NCI-H226 (cell line): ENCODE measurements at regions not wholly inside any gene's neighbourhood (a gene's known extent, or its start where the extent isn't known, plus 50 kb on each side); places are given as distances from the start of the nearest gene placed in this dataset.

Experiments
- DNase-seq: peaks from one replicate; pipeline ENCODE4 v3.0.0-alpha.2; 2015

DNA sequence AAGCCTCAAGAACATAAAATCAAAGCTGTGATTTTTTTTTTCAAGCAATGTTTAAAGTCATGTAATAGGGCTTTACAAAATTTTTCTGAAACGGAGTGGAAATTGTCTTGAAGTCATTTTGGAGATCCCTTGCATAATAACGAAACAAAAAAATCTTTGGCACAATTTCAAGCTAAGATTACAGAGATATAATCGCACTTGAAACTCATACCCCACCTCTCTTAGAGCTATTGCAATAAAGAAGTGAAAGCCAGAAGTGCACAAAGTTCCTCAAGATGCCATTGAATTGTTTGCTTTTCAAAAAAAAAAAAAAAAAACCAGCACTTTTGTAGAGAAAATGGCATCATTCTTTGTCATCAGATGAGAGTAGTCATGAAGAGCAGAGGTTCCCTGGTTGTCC, 152.3 kb downstream of the PAX3 start:
- no peak for DNase-seq

DNA sequence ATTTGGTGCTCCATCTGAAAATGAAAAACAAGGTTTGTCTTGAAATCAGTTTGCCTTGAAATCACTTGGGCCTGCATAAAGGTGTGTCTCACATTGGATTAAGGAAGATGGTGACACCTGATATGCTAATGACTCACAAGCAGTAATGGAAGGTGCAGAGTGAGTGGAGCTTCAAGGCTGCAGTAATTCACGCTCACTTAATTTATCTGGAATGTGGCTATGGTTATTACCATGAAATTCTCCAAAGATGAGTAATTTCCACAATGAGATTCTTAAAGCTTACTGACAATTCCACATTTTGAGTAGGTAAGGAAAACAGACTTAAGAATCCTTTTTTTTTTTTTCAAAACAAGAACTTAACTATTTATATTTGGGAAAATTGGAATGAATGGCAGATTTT, 156.8 kb downstream of the PAX3 start:
- peak; percentile 87 for DNase-seq

DNA sequence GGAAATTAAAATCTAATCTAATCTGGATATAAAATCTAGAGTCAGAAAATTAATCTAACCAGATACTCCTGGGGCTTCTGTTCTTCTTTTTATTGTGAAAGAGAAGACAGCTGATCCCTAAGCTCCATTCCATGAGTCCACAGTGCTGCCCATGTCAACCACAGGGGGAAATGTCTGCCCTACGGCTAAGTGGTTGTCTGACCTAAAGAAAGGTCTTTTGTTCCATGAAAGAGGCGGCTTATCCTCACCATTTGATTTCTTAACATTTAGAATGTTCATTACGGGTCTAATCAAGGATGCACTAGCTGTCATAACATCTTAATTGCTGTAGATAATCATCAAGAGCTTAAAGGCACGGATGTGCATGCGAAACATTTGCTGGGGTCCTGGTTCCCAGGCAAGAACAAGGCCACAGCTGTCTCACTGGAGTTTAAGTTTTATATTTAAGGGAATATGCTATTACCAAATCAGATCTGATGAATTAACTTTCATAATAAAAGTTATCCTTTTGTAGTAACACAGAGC, 162.6 kb downstream of the PAX3 start:
- DNase-seq = no peak

DNA sequence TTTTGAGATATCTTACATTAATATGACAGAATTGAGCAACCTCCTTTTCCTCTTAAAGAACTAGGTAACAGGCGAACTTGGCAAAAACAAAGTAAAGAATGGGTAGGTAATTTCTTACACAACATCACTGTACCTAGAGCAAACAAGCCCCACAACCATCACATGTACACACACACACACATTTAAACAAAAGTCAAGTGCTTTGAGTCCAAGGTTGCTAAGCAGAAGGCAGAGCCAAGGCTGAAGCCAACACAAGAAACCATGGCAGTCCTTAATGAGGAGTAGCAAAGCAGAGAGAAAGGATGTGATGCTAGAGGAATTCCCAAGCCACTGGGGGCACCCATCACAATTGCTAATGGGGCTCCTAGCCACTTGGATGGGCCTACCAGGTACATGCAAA, 164.1 kb downstream of the PAX3 start:
- DNase-seq = no peak

DNA sequence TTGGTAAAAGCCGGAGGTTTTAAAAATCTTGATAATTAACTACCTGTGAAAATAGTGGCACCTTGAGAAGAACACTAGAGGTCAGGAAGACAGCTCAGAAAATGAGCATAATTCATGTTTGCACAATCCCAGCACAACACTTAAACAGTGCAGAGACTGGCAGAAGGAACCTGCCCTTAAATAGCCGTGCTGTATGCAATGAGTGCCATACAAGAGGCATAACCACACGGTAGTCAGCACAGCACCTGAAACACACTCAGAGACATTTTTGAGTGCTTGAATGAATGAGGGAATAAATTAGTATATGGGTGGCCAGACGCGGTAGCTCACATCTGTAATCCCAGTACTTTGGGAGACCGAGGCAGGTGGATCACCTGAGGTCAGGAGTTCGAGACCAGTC, 164.9 kb downstream of the PAX3 start:
- no peak for DNase-seq

DNA sequence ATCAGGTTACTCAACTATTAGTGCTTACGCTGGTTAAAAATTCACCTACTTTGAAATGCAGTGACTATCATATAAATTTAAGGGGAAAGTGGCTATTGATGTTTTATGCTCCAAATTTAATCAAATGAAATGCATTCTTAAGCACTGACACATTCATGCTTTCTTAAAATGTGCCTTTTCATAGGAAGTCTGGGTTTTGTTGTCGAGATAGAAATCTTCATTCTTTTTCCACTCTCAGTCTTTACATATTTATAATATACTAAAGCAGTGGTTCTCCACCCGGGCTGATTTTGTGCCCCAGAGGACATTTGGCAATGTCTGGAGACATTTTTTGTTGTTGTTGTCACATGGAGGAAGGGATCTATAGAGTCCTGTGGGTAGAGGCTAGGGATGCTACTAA, 167.9 kb downstream of the PAX3 start:
- no peak for DNase-seq

DNA sequence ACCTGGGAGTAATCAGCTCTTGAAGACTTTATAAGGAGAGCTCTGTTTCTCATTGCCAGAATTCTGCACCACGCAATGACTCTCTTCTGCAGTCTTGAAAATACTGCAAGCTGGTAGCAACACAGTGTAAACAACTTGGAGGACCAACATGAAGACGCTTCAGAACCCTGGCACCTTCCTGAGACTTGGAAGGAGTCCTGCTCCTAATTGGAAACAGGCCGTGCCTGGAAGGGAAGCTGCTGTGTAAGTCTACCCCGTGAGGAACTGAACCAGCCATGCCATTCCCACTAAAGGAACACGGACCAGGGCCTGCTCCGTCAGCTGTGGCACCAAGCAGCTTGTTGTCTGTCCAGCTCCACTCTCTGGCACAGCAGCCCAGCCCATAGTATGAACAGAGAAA, 171.1 kb downstream of the PAX3 start:
- no peak for DNase-seq

DNA sequence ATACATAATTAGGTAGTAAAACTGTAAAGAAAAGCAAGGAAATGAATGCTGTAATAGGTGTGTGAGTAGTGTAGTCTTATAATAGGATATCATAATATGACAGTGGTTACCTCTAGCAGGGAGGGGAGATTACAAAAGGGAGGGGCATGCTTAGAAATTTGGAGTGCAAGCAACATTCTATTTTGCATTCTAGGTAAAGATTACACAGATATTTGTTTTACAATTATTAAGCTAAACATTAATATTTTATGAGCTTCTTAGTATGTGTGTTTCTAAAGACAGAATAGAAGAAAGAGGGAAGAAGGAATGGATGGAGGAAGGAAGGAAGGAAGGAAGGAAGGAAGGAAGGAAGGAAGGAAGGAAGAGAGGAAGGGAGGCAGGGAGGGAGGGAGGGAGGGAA, 177.9 kb downstream of the PAX3 start:
- DNase-seq = no peak

DNA sequence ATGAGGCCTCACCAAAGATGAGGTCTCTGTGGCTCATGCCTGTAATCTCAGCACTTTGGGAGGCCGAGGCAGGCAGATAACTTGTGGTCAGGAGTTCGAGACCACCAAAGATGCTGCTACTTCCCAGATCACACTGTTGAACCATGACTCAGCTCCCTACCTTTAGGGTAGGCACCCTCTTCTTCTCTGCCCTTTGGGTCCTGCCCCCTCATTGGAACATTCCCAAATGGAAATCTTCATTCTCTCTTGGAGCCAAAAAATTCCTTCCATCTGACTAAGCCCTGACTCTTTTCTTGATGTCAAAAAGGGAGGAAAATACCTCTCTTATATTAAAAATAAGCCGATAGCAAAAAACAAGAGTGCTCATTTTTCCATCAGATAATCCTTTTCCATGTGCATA, 183.5 kb downstream of the PAX3 start:
- DNase-seq = peak; percentile 95

DNA sequence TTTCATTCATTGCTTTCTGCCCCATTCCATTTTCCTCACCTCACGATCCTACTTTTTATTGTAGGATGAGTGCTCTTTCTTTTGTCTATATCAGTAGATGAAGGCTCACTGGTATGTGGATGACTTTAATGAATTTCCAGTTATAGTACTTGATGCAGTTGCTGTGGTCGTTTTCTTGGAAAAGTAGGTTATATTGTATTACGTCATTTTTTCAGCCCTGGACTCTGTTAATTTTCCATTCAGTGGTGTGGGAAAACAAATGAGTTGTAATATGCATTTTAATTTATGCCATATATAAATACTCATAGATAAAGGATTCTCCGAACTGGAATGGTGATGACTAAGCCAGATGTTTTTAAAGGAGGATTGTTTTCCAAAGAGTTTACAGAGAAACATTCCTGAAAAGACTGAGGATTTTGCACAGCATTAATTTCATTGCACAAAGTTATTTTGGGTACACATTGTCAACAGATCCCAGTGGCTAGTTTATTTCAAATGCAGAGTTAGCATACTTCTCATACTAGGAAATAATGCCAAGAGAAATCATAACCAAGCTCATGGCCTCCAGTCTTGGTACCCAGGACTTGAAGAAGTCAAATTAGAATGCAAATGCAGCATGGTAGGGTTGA, 189.7 kb downstream of the PAX3 start:
- no peak for DNase-seq

DNA sequence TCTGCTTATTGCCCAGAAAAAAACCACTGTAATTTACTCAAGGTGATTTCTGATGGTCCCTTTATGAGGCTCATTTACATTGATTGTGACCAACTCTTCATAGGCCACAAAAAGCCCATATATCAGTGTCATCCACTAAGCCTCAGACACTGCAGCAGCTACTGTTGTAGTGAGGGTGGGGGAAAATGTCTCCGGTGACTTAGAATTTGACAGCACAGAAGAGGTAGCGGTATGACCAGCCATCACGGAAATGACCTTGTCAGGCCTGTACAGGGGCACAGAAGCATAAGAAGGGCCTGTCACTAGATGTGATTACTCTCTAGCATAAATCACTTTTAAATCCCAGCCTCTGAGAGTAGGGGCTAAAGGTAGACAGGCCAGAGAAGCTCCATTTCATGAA, 190.3 kb downstream of the PAX3 start:
- no peak for DNase-seq

DNA sequence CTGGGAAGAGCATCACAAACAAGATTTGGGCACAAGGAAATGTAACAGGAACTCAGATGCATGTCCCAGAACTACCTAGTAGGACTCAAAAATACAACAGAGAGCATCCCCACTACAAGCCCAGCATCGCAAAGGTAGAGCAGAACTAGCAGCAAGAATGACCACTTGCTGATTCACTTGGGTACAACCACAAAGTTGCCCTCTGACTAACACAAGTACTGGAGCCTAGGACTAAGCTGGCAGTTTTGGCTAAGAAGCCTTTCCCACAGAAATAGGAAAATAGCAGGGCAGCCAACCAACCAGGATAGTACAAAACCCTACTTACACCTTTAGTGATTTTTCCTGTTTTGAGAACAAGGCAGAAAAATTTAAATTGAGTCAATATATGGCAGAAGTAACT, 193.8 kb downstream of the PAX3 start:
- DNase-seq = peak; percentile 52

DNA sequence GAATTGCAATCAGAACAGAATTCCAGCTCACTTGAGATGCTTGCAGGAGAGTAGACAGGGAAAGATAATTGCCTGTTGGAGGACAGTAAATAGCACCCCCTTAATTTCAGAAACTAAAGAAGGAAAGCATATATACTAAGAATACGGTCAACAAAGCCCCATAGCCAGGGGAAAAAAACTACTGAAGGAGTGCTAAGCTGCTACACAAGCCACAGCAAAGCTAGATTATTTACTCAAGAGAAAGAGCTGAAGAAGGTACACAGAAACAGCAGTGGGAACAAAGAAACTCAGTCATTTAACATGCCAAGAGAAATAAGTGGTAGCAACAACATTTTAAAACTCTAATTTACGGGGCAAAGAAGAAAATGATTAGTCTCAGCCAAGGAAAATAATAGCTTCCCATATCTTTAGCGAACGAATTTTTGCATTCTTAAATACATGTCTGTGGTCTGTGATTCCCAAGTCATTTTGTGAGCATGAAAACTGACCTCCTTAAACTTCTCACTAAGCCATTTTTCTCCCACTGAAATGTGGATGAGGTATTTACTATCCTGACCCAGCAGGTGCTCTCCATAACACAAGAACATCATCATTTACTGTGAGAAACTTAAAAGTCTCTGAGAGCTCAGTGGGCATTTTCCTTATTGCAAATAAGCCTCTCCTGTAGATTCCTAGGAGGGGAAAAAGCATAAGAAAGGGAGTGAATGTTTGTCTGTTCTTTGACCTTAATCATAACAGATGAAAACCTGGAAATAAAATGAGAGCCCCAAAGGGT, 196.0 kb downstream of the PAX3 start:
- DNase-seq = no peak

DNA sequence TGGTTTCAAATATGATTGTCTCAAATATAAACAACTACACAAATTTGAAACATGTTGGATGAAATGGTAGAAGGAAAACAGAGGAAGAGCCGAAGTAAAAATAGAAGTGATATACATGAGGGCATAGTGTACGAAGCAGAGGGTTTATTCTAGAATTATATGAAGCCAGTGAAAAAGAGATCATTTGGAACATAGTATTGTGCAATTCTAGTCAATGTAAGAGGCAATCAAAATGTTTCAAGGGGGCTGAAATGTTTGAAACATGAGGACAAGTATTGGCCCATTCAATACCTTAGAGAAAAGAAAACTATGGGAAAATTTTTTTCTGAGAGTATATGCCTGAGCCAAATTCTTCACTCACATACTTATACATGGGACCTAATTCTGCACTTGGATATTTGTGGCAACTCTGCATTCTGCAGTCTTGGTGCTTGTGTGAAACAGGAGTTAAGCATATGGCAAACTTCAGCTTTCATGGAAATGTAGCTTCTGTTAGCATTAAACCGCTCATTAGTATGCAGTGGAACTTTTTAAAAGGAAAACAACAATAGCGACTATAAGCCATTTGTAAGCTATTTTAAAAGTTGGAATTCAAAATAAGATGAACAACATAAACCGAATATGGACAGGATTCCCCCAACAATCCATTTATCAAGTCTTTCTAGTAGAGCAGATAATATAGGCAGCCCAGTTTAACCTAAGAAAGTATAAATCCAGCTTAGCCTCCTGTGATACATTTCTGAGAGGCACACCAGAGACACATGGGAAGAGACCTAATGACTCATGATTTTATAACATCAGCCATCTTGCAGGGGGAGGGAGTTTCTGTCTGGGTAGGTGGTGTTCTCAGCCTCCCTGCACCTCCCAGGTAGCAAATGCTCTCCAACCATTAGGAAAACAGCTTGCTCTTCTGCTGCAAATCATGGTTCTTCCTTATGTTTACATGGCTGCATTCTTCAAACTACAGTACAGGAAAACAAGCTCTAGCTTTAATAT, 197.8 kb downstream of the PAX3 start:
- DNase-seq = peak; percentile 17

DNA sequence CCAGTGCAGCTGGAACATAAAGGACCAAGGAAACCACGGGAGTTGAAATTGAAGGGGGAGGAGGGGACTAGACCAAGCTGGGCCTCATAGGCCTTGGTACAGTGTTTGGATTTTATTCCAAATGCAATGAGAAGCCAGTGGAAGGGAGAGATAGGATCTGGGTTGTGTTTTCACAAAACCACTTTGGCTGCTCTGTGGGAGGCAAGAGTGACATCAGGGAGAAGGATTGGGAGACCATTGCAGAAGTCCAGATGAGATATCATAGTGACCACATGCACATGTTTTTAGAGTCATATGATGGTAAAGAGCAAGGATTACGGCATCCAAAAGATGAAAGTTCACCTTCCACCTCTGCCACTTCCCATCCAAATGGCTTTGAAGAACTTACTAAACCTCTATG, 210.2 kb downstream of the PAX3 start:
- peak; percentile 82 for DNase-seq

DNA sequence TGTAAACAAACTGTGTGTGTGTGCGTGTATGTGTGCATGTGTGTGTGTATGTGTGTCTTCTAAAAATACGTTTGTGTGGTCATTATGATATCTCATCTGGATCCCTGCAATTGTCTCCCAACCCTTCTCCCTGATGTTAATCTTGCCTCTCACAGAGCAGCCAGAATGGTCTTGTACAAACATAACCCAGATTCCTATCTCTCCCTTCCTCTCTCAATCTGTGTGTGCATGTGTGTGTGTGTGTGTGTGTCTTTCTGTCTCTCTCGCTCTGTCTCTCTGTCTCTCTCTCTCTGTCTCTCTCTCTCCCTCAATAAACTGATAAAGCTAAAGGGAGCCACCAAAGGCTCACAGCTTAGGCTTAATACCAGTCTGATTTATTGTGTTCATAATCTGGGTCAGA, 210.8 kb downstream of the PAX3 start:
- no peak for DNase-seq

DNA sequence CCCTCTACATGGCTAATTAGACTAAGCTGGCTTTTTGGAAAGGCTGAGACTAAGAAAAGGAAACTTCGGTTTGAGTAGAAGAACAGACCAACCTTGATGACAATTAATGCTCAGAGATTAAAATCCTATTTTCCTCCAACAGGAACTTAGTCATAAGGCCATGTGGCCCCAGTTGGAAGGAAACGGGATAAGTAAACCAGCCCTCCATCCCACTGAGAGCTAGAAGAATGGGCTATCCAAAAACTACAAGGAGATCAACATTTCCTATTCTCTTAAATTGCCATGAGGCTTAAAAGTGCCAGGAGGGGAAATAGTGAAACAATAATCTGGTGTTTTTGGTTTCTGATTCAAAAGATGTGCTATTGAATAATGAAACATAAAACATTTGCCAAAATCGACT, 216.6 kb downstream of the PAX3 start:
- DNase-seq = no peak

DNA sequence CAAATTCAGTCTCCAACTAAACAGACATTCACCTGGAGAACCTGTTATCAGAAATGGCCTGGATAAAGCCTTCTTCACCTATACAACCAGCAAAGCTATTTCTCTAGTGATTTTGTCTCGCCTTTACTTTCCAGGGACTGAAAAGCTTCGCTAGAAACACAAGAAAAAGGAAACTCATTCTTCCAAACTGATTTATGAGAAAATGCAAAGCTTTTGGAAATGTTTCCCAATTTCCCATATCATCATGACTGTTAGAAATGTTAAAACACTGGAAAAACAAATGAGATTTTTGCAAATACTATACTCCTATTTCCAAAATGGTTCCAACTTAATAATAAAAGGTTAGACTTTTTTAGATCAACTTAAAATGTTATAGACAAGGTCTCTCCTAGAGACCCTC, 218.7 kb downstream of the PAX3 start:
- DNase-seq = no peak

DNA sequence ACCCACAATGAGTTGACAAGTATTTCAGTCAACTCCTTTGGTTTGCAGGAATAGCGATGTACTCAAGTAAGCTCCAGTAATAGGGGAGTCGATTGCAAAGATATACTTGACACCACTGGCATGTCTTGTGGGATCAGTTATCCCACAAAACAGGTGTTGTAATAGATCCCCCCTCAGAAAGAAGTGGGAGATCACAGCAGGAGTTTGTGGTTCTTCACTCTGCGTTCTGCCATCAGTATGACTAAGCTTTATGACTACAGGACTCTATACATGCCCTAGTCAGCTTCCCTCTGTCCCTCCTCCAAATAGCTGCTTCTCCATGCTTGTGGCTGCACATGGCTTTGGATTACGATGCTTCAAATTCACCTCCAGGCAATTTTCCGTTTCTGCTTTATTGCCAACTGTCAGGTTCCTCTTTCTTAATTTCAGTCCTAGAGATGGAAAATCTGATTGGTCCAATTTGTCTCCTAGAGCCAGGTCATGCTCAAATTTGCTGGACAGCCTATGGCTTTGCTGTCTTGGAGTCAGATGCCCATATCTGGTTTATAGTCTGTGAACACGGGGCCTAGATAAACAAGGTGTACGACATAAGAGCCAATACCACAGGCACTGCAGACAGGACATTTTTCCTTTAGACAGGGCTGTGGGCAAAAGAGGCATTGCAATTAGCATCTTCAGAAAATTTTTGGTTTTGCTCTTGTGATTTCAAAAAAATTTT, 221.7 kb downstream of the PAX3 start:
- peak; percentile 32 for DNase-seq

DNA sequence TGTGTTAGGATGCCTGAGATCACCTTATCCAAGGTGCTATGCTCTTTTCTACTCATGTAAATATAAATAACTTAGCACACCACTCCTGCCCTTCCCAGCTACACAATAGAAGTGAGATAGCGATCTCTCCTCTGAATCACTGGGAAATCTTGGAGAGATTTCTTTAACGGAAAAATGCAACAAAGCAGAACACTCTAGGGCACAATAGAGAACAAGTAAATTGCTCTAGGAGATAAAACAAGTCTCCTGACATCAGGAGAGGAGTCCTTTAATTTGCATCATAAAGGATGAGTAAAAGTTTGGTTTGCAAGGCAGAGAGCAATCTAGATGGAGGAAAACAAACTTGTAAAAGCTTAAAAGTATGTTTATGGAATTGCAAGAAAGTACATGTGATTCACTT, 224.1 kb downstream of the PAX3 start:
- DNase-seq = no peak

DNA sequence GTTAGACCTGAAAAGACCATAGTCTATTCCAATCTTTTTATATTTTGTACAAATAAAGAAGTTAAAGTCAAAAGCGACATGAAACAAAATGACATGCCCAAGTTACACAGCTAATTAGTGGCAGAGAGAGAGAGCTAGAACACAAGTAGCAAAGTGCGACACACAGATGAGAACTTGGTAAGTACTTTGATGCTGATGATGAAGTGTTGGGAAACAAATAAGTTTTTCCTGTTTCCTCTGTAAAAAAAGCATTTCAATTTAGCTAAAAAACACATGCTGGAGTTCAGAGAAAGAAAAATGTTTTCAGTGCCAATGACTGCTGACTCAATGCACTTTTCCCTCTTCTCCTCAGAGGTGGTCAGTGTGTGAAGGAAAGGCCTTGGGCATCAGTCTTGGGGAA, 226.9 kb downstream of the PAX3 start:
- DNase-seq = no peak

DNA sequence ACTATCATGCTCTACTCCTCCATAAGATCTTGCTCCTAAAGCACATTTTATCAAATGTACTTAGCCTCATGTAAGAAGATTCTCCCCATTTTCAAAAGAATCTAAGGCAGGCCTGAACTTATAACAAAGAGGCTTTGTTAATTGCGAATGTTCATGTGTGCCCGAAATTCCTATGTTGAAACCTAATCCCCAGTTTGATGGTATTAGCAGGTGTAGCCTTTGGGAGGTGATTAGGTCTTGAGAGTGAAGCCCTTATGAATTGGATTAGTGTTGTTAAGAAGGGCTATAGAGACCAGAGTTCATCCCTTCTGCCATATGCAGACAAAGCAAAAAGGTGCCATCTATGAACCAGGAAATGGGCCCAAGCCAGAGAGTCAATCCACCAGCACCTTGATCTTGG, 234.5 kb downstream of the PAX3 start:
- DNase-seq = no peak
